A673 (cell line): ENCODE measurements at regions not wholly inside any gene's neighbourhood (a gene's known extent, or its start where the extent isn't known, plus 50 kb on each side); places are given as distances from the start of the nearest gene placed in this dataset.

ENCODE experiments used
- BruUV-seq: library from RNA; stranded (reverse); fragments of 400-500 nt; replicated peaks from 2 replicates; lab custom pipeline; 2021; lab: Mats Ljungman, UMichigan
- CTCF ChIA-PET: fragments of 300-600 bp; sonication (Branson Sonifier 250); formaldehyde crosslinking; loops from one replicate; lab custom pipeline; 2022; ENCODE audit warnings: antibody characterized with exemption; lab: Charles Lee
- POLR2A ChIA-PET: fragments of 300-600 bp; sonication (Branson Sonifier 250); formaldehyde crosslinking; loops from one replicate; lab custom pipeline; 2022; ENCODE audit warnings: antibody characterized with exemption; ENCODE audit not compliant: low non-redundant PET; lab: Charles Lee
- DNase-seq: peaks from one replicate; pipeline ENCODE4 v3.0.0-alpha.2; 2015; ENCODE audit warnings: low spot score
- H3K27ac ChIP-seq: fragments of 200-600 bp; sonication (generic); 2 replicates; pipeline ENCODE4 v1.5.1; 2016; ENCODE audit warnings: mixed run types, low read depth, mild to moderate bottlenecking, mixed read lengths, antibody characterized with exemption, low read length; ENCODE audit not compliant: poor library complexity, severe bottlenecking
- H3K27me3 ChIP-seq: fragments of 200-600 bp; sonication (generic); replicated peaks from 2 replicates; pipeline ENCODE4 v1.6.1; 2017; ENCODE audit warnings: mixed run types, low read depth, mild to moderate bottlenecking, mixed read lengths, antibody characterized with exemption, low read length; ENCODE audit not compliant: insufficient read depth, poor library complexity
- H3K36me3 ChIP-seq: fragments of 200-600 bp; sonication (generic); 2 replicates; pipeline ENCODE4 v1.6.1; 2016; ENCODE audit warnings: mixed run types, mild to moderate bottlenecking, mixed read lengths, antibody characterized with exemption, low read length; ENCODE audit not compliant: insufficient read depth, poor library complexity, severe bottlenecking
- H3K4me1 ChIP-seq: fragments of 200-600 bp; sonication (generic); 2 replicates; pipeline ENCODE4 v1.6.1; 2017; ENCODE audit warnings: mixed run types, mild to moderate bottlenecking, mixed read lengths, antibody characterized with exemption, low read length; ENCODE audit not compliant: insufficient read depth, poor library complexity, severe bottlenecking
- H3K4me3 ChIP-seq: fragments of 200-600 bp; sonication (generic); 2 replicates; pipeline ENCODE4 v1.5.1; 2016; ENCODE audit warnings: low read depth, mixed run types, mild to moderate bottlenecking, mixed read lengths, low read length; ENCODE audit not compliant: poor library complexity, severe bottlenecking
- H3K9me3 ChIP-seq: fragments of 200-600 bp; sonication (generic); 2 replicates; pipeline ENCODE4 v1.6.1; 2016; ENCODE audit warnings: mixed run types, low read depth, mild to moderate bottlenecking, mixed read lengths, antibody characterized with exemption, low read length; ENCODE audit not compliant: poor library complexity, severe bottlenecking
- CTCF ChIP-seq: fragments of 300-800, 200-600 bp; sonication (generic); conservative IDR thresholded peaks from 2 replicates; pipeline ENCODE4 v1.5.1; 2017; ENCODE audit warnings: low read depth, mild to moderate bottlenecking, antibody characterized with exemption, low read length, moderate library complexity, mixed read lengths
- EZH2 ChIP-seq: fragments of 200-600 bp; sonication (generic); IDR thresholded peaks from 2 replicates; pipeline ENCODE4 v1.6.1; 2017; ENCODE audit warnings: borderline replicate concordance, low read depth, mild to moderate bottlenecking, mixed read lengths, antibody characterized with exemption, low read length; ENCODE audit not compliant: poor library complexity, severe bottlenecking
- intact Hi-C: fragments of 100-400 bp; cut with micrococcal nuclease; formaldehyde crosslinking; loops from one replicate; pipeline ENCODE4 v1.10.0; 2022; ENCODE audit not compliant: unreplicated experiment

- no peaks in the 10 kb centered on the region for H3K27me3 ChIP-seq
- BruUV-seq = no TSS peak
- no peak for DNase-seq
- H3K4me3 ChIP-seq = no peak overlapping the region
- CTCF ChIA-PET = no interaction called here
- no peaks in the 10 kb centered on the region for H3K9me3 ChIP-seq
- no peak overlapping the region for H3K27ac ChIP-seq
- peaks cover 4% of the 10 kb centered on the region for H3K4me1 ChIP-seq
- no peaks in the 10 kb centered on the region for H3K36me3 ChIP-seq
- intact Hi-C loops = no loop called here
- TF ChIP-seq EZH2 (no peak), CTCF (no peak)
- POLR2A ChIA-PET = no interaction called here
Measured at GRCh38 chr17:55634702-55635101, 88.0 kb downstream of the TMEM100 start.

- TF ChIP-seq EZH2 (no peak), CTCF (no peak)
- POLR2A ChIA-PET = no interaction called here
- no TSS peak for BruUV-seq
Measured at GRCh38 chr17:55632893-55633292, 89.8 kb downstream of the TMEM100 start.

GRCh38 chr17:55632236-55632635 is 90.4 kb downstream of the TMEM100 start:
- BruUV-seq = no TSS peak
- Histone ChIP-seq H3K9me3 (no peaks in the 10 kb centered on the region), H3K4me3 (no peak overlapping the region), H3K27ac (no peak overlapping the region), H3K4me1 (peaks cover 4% of the 10 kb centered on the region), H3K27me3 (no peaks in the 10 kb centered on the region), H3K36me3 (no peaks in the 10 kb centered on the region)
- no peak for DNase-seq
- intact Hi-C loops = no loop called here
- ChIA-PET POLR2A (no interaction called here), CTCF (no interaction called here)
- no peak for TF ChIP-seq CTCF
- no peak for TF ChIP-seq EZH2

More at GRCh38 chr17:55632893-55633292, 89.8 kb downstream of the TMEM100 start:
- DNase-seq = no peak
- no peaks in the 10 kb centered on the region for H3K36me3 ChIP-seq
- intact Hi-C loops = no loop called here
- no peak overlapping the region for H3K27ac ChIP-seq
- H3K9me3 ChIP-seq = no peaks in the 10 kb centered on the region
- CTCF ChIA-PET = no interaction called here
- H3K4me1 ChIP-seq = peaks cover 4% of the 10 kb centered on the region
- no peak overlapping the region for H3K4me3 ChIP-seq
- H3K27me3 ChIP-seq = no peaks in the 10 kb centered on the region
